GM12878 (cell line): ENCODE measurements at regions not wholly inside any gene's neighbourhood (a gene's known extent, or its start where the extent isn't known, plus 50 kb on each side); places are given as distances from the start of the nearest gene placed in this dataset.

ENCODE experiments used
- ATAC-seq: fragments of 200-7000 bp; cut with Tn5 transposase; 3 replicates; pipeline ENCODE4 v1.9.1; 2020; ENCODE audit warnings: mild to moderate bottlenecking, moderate library complexity
- BruUV-seq: library from RNA; stranded (reverse); fragments of 400-500 nt; replicated peaks from 2 replicates; lab custom pipeline; 2021; lab: Mats Ljungman, UMichigan
- CTCF ChIA-PET: fragments of 300-600 bp; sonication (Branson Sonifier 250); formaldehyde crosslinking; extraction: SDS; loops from one replicate; lab custom pipeline; 2021; ENCODE audit warnings: inconsistent platforms; lab: Yijun Ruan, JAX
- POLR2A ChIA-PET: fragments of 350-600 bp; formaldehyde crosslinking; extraction: SDS; loops from one replicate; lab custom pipeline; 2021; ENCODE audit warnings: inconsistent platforms; lab: Charles Lee
- RAD21 ChIA-PET: fragments of 300-600 bp; sonication (Branson Sonifier 250); formaldehyde crosslinking; loops from one replicate; lab custom pipeline; 2023; ENCODE audit warnings: antibody characterized with exemption; ENCODE audit not compliant: unreplicated experiment; lab: Charles Lee
- SMC1A ChIA-PET: fragments of 300-600 bp; sonication (Branson Sonifier 250); formaldehyde crosslinking; loops from one replicate; lab custom pipeline; 2023; ENCODE audit not compliant: unreplicated experiment, uncharacterized antibody; lab: Charles Lee
- DNase-seq: peaks from one replicate; pipeline ENCODE4 v3.0.0-alpha.2; 2011; ENCODE audit warnings: low read depth, low spot score
- FAIRE-seq: peaks from 3 replicates; lab custom pipeline; 2011; peaks lifted over from hg19 to GRCh38; lab: Jason Lieb, UNC
- H2AFZ ChIP-seq: 2 replicates; pipeline ENCODE4 v1.6.0; 2011; ENCODE audit warnings: low read depth, low read length, control low read depth; ENCODE audit not compliant: control insufficient read depth
- H3K27ac ChIP-seq: 2 replicates; pipeline ENCODE4 v1.5.1; 2011; ENCODE audit warnings: control low read depth; ENCODE audit not compliant: control insufficient read depth, insufficient read depth
- H3K27me3 ChIP-seq, 2 experiments: replicated peaks in 1 of 2; 2 replicates each; pipeline versions ENCODE4 v1.6.0 to v1.6.1; 2011; ENCODE audit warnings: low read length in 1 of 2; ENCODE audit not compliant: control insufficient read depth in 2 of 2, insufficient read depth in 2 of 2
- H3K36me3 ChIP-seq, 2 experiments: 2 replicates each; pipeline ENCODE4 v1.5.1; 2011; ENCODE audit warnings: low read length in 1 of 2; ENCODE audit not compliant: control insufficient read depth in 2 of 2, insufficient read depth in 2 of 2
- H3K4me1 ChIP-seq: 2 replicates; pipeline ENCODE4 v1.6.1; 2011; ENCODE audit warnings: mild to moderate bottlenecking, low read length, moderate library complexity, mixed read lengths; ENCODE audit not compliant: control insufficient read depth, insufficient read depth
- H3K4me2 ChIP-seq: 2 replicates; pipeline ENCODE4 v1.6.0; 2011; ENCODE audit warnings: control low read depth; ENCODE audit not compliant: control insufficient read depth, insufficient read depth
- H3K4me3 ChIP-seq: fragments of 200-600 bp; sonication (generic); 2 replicates; pipeline ENCODE4 v1.5.1; 2016
- H3K79me2 ChIP-seq: 2 replicates; pipeline ENCODE4 v1.6.0; 2011; ENCODE audit warnings: low read length; ENCODE audit not compliant: control insufficient read depth, insufficient read depth
- H3K9ac ChIP-seq: 2 replicates; pipeline ENCODE4 v1.8.0; 2011; ENCODE audit warnings: low read length, control low read depth, mixed read lengths; ENCODE audit not compliant: control insufficient read depth, insufficient read depth
- H3K9me3 ChIP-seq: replicated peaks from 3 replicates; pipeline ENCODE4 v1.5.1; 2011; ENCODE audit warnings: mild to moderate bottlenecking, low read length; ENCODE audit not compliant: control insufficient read depth, insufficient read depth
- H4K20me1 ChIP-seq: 2 replicates; pipeline ENCODE4 v1.6.0; 2011; ENCODE audit not compliant: control insufficient read depth, insufficient read depth
- ATF2 ChIP-seq: IDR thresholded peaks from 2 replicates; pipeline ENCODE4 v1.6.1; 2012; ENCODE audit warnings: low read length, inconsistent platforms
- BACH1 ChIP-seq: fragments of 450-650 bp; IDR thresholded peaks from 2 replicates; pipeline ENCODE4 v1.6.1; 2017; ENCODE audit warnings: mild to moderate bottlenecking, borderline replicate concordance
- EED ChIP-seq: sonication (generic); IDR thresholded peaks from 2 replicates; pipeline ENCODE4 v1.6.1; 2016; ENCODE audit warnings: antibody characterized with exemption, low read depth
- KAT2A ChIP-seq: conservative IDR thresholded peaks from 2 replicates; pipeline ENCODE4 v1.6.1; 2011; ENCODE audit warnings: low read depth, low read length; ENCODE audit not compliant: control insufficient read depth
- NBN ChIP-seq: fragments of 450-650 bp; IDR thresholded peaks from 2 replicates; pipeline ENCODE4 v1.6.1; 2016
- NKRF ChIP-seq: fragments of 450-650 bp; conservative IDR thresholded peaks from 2 replicates; pipeline ENCODE4 v1.6.1; 2017; ENCODE audit warnings: mild to moderate bottlenecking, moderate library complexity
- NR2C1 ChIP-seq: fragments of 450-650 bp; IDR thresholded peaks from 2 replicates; pipeline ENCODE4 v1.6.1; 2017; ENCODE audit warnings: antibody characterized with exemption, mild to moderate bottlenecking, moderate library complexity
- SIX5 ChIP-seq: IDR thresholded peaks from 2 replicates; pipeline ENCODE4 v1.6.1; 2011; ENCODE audit warnings: mild to moderate bottlenecking, low read depth, low read length, moderate library complexity; ENCODE audit not compliant: severe bottlenecking
- SKIL ChIP-seq: fragments of 450-650 bp; IDR thresholded peaks from 2 replicates; pipeline ENCODE4 v1.6.1; 2017; ENCODE audit warnings: mild to moderate bottlenecking, low read depth, inconsistent platforms; ENCODE audit not compliant: poor library complexity, severe bottlenecking
- SMAD5 ChIP-seq: IDR thresholded peaks from 2 replicates; pipeline ENCODE4 v1.6.1; 2016; ENCODE audit warnings: antibody characterized with exemption, low read depth
- SPI1 ChIP-seq: IDR thresholded peaks from 2 replicates; pipeline ENCODE4 v1.6.1; 2011; ENCODE audit warnings: low read depth, mild to moderate bottlenecking, low read length, moderate library complexity, borderline replicate concordance; ENCODE audit not compliant: insufficient read depth
- TAF1 ChIP-seq: IDR thresholded peaks from 2 replicates; pipeline ENCODE4 v1.6.1; 2011; ENCODE audit warnings: mild to moderate bottlenecking, low read depth, low read length, borderline replicate concordance
- ZNF217 ChIP-seq: fragments of 450-650 bp; IDR thresholded peaks from 2 replicates; pipeline ENCODE4 v1.6.1; 2017; ENCODE audit warnings: antibody characterized with exemption, mild to moderate bottlenecking
- in situ Hi-C: fragments of 300-500 bp; cut with MboI; formaldehyde crosslinking; loops from 9 replicates; pipeline ENCODE4 v1.14.3; 2018; ENCODE audit warnings: mixed read lengths
- intact Hi-C: fragments of 100-400 bp; cut with micrococcal nuclease; formaldehyde crosslinking; loops from one replicate; pipeline ENCODE4 v1.14.2; 2022; ENCODE audit not compliant: unreplicated experiment

GRCh38 chr3:95718168-95718567 is 1096.2 kb upstream of the EPHA6 start:
- ChIA-PET CTCF (no interaction called here), SMC1A (interaction anchor here (0.7 to 1.3 kb wide), 3 partner anchors 9 to 195 kb away, joined by 3 to 4 read pairs (median 3); no protein-coding TSS in a partner anchor), POLR2A (no interaction called here), RAD21 (no interaction called here)
- Histone ChIP-seq H4K20me1 (no peaks in the 10 kb centered on the region), H3K9ac (no peak overlapping the region), H3K4me1 (no peaks in the 10 kb centered on the region), H3K36me3 (no peaks in the 10 kb centered on the region), H3K4me2 (no peak overlapping the region), H3K4me3 (no peak overlapping the region), H3K27me3 (no peaks in the 10 kb centered on the region), H3K9me3 (no peaks in the 10 kb centered on the region), H2AFZ (no peak overlapping the region), H3K27ac (no peak overlapping the region), H3K79me2 (no peaks in the 10 kb centered on the region)
- FAIRE-seq (no peak), DNase-seq (no peak), ATAC-seq (no peak)
- TF ChIP-seq KAT2A = no peak
- no peak for TF ChIP-seq BACH1
- TF ChIP-seq SMAD5 = no peak
- TF ChIP-seq EED = no peak
- no peak for TF ChIP-seq NBN
- no peak for TF ChIP-seq SKIL
- no peak for TF ChIP-seq ZNF217
- no peak for TF ChIP-seq NKRF
- no peak for TF ChIP-seq SIX5
- TF ChIP-seq SPI1 = no peak
- TF ChIP-seq NR2C1 = no peak
- no peak for TF ChIP-seq TAF1
- no peak for TF ChIP-seq ATF2
- BruUV-seq = no TSS peak
- intact Hi-C loops = no loop called here
- in situ Hi-C loops = no loop called here
